Mesenchymal stem cell (in vitro differentiated cells and primary cell): ENCODE measurements at regions not wholly inside any gene's neighbourhood (a gene's known extent, or its start where the extent isn't known, plus 50 kb on each side); places are given as distances from the start of the nearest gene placed in this dataset.

Experiments used
- DNase-seq: peaks from one replicate; pipeline ENCODE4 v3.0.0-alpha.2; 2013
- H2AFZ ChIP-seq: one replicate; pipeline ENCODE4 v1.6.1; 2013; ENCODE audit warnings: low read depth, mild to moderate bottlenecking, control low read depth, inconsistent platforms, low read length, moderate library complexity
- H2AK5ac ChIP-seq: 2 replicates; pipeline ENCODE4 v1.6.1; 2013; ENCODE audit warnings: low read length, moderate library complexity, mild to moderate bottlenecking, inconsistent platforms; ENCODE audit not compliant: severe bottlenecking
- H2BK120ac ChIP-seq: one replicate; pipeline ENCODE4 v1.6.1; 2013; ENCODE audit warnings: low read depth, mild to moderate bottlenecking, inconsistent platforms, low read length, moderate library complexity
- H2BK12ac ChIP-seq, 2 experiments: one replicate each; pipeline ENCODE4 v1.6.1; 2013; ENCODE audit warnings: inconsistent platforms in 2 of 2, low read length in 2 of 2, mild to moderate bottlenecking in 2 of 2, moderate library complexity in 2 of 2, control low read depth in 1 of 2
- H2BK15ac ChIP-seq: one replicate; pipeline ENCODE4 v1.6.1; 2013; ENCODE audit warnings: mild to moderate bottlenecking, low read depth, inconsistent platforms; ENCODE audit not compliant: poor library complexity, severe bottlenecking
- H2BK5ac ChIP-seq: 2 replicates; pipeline ENCODE4 v1.6.1; 2013; ENCODE audit warnings: low read depth, mild to moderate bottlenecking, low read length, control low read depth, inconsistent platforms; ENCODE audit not compliant: poor library complexity, severe bottlenecking
- H3K14ac ChIP-seq, 2 experiments: one replicate each; pipeline ENCODE4 v1.6.1; 2013; ENCODE audit warnings: inconsistent platforms in 2 of 2, low read length in 2 of 2, control low read depth in 1 of 2, mild to moderate bottlenecking in 1 of 2, moderate library complexity in 1 of 2
- H3K18ac ChIP-seq, 2 experiments: one replicate each; pipeline ENCODE4 v1.6.1; 2013; ENCODE audit warnings: inconsistent platforms in 2 of 2, low read length in 2 of 2, control low read depth in 1 of 2, low read depth in 1 of 2, mild to moderate bottlenecking in 1 of 2
- H3K23ac ChIP-seq, 2 experiments: one replicate each; pipeline ENCODE4 v1.6.1; 2013; ENCODE audit warnings: inconsistent platforms in 2 of 2, low read length in 2 of 2, mild to moderate bottlenecking in 2 of 2, moderate library complexity in 2 of 2, control low read depth in 1 of 2
- H3K27ac ChIP-seq: 2 replicates; pipeline ENCODE4 v1.5.1; 2013; ENCODE audit warnings: mild to moderate bottlenecking, moderate library complexity, low read length, control low read depth, inconsistent platforms; ENCODE audit not compliant: poor library complexity, severe bottlenecking
- H3K27me3 ChIP-seq, 2 experiments: 2 replicates each; pipeline versions ENCODE4 v1.6.1 to v1.7.0; 2013; ENCODE audit warnings: low read length in 2 of 2, mild to moderate bottlenecking in 2 of 2, moderate library complexity in 2 of 2, control low read depth in 1 of 2, inconsistent platforms in 1 of 2; ENCODE audit not compliant: control insufficient read depth in 1 of 2, insufficient read depth in 1 of 2
- H3K36me3 ChIP-seq, 2 experiments: 2 replicates each; pipeline versions ENCODE4 v1.6.1 to v1.7.0; 2013; ENCODE audit warnings: low read length in 2 of 2, control low read depth in 1 of 2, inconsistent platforms in 1 of 2, low read depth in 1 of 2, mild to moderate bottlenecking in 1 of 2; ENCODE audit not compliant: insufficient read depth in 2 of 2, control insufficient read depth in 1 of 2
- H3K4ac ChIP-seq, 2 experiments: one replicate each; pipeline ENCODE4 v1.6.1; 2013; ENCODE audit warnings: inconsistent platforms in 2 of 2, low read length in 2 of 2, mild to moderate bottlenecking in 2 of 2, moderate library complexity in 2 of 2, control low read depth in 1 of 2, low read depth in 1 of 2
- H3K4me1 ChIP-seq: 2 replicates; pipeline ENCODE4 v1.6.1; 2013; ENCODE audit warnings: low read depth, low read length, control low read depth; ENCODE audit not compliant: control insufficient read depth, insufficient read depth
- H3K4me2 ChIP-seq: 2 replicates; pipeline ENCODE4 v1.6.1; 2013; ENCODE audit warnings: low read length, mild to moderate bottlenecking, inconsistent platforms; ENCODE audit not compliant: poor library complexity, severe bottlenecking
- H3K4me3 ChIP-seq, 2 experiments: 2 replicates each; pipeline versions ENCODE4 v1.5.1 to v1.7.0; 2013; ENCODE audit warnings: low read length in 2 of 2, mild to moderate bottlenecking in 2 of 2, control low read depth in 1 of 2, low read depth in 1 of 2; ENCODE audit not compliant: insufficient read depth in 1 of 2
- H3K79me1 ChIP-seq: replicated peaks from 2 replicates; pipeline ENCODE4 v1.6.1; 2013; ENCODE audit warnings: mild to moderate bottlenecking, control low read depth, low read length, inconsistent platforms; ENCODE audit not compliant: poor library complexity, severe bottlenecking
- H3K9ac ChIP-seq: 2 replicates; pipeline ENCODE4 v1.7.0; 2013; ENCODE audit warnings: mild to moderate bottlenecking, low read length, moderate library complexity
- H3K9me3 ChIP-seq: 2 replicates; pipeline ENCODE4 v1.7.0; 2013; ENCODE audit warnings: mild to moderate bottlenecking, low read length; ENCODE audit not compliant: control insufficient read depth
- H4K8ac ChIP-seq: one replicate; pipeline ENCODE4 v1.6.1; 2013; ENCODE audit warnings: inconsistent platforms, mild to moderate bottlenecking, low read length, moderate library complexity
- H4K91ac ChIP-seq: one replicate; pipeline ENCODE4 v1.6.1; 2013; ENCODE audit warnings: mild to moderate bottlenecking, low read length, inconsistent platforms
- WGBS: methylation state at CpG from one replicate; pipeline ENCODE4 v1.1.7; 2013; ENCODE audit warnings: mixed read lengths; 5-methylcytosine and 5-hydroxymethylcytosine counted together

DNA sequence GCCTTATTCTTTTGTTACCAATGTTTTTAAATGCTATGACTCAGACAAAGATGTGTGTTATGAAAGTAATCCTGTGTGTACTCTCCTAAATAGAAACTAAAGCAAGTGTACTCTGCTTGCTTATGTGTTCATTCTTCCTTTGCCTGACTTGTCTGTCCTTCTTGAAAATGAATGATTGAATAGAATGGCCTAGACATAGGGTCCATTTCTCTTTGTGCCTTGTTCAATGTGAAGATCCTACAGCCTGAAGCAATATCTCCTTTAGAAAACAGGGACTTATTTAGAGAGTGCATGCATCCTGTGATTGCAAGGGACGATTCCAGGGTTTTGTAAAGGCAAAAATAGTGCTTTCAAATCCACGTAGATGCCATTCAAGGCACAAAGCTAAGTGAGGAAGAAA lies 343.6 kb upstream of the TACR3 start:
- DNase-seq: no peak
- Histone ChIP-seq H3K9me3 (no peaks in the 10 kb centered on the region), H3K14ac (no peak overlapping the region), H3K23ac (no peak overlapping the region), H3K18ac (no peak overlapping the region), H2AK5ac (no peak overlapping the region), H3K36me3 (no peaks in the 10 kb centered on the region), H3K4ac (no peak overlapping the region), H2BK12ac (no peak overlapping the region), H2BK15ac (no peak overlapping the region), H3K9ac (no peak overlapping the region), H2BK120ac (no peak overlapping the region), H3K27ac (no peak overlapping the region), H4K8ac (no peak overlapping the region), H3K4me3 (no peak overlapping the region), H3K4me2 (no peak overlapping the region), H3K27me3 (no peaks in the 10 kb centered on the region), H3K79me1 (no peaks in the 10 kb centered on the region), H3K4me1 (no peaks in the 10 kb centered on the region), H2BK5ac (no peak overlapping the region), H2AFZ (no peak overlapping the region), H4K91ac (no peak overlapping the region)
- WGBS: 60% methylated on average over 2 of the region's 2 CpGs

DNA sequence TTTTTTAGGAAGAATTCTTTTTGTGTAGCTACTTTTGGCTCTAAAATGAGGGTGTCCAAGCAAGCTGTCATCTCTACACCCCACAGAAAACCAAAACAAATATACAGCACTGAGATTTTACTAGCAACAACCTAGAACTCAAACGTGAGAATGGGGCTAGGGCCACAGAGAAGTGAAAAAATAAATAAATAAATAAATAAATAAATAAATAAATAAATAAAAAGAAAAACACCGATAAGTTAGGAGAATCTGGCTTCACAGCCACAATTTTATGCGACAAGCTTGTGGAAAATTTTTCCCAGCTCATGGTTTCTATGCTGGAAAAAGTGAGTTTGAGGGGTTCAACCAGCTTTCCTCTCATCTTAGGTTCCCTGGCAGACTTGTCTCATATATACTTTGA lies 324.6 kb upstream of the TACR3 start:
- Histone ChIP-seq H3K4me3 (no peak overlapping the region), H2BK5ac (no peak overlapping the region), H2AK5ac (no peak overlapping the region), H3K9me3 (peaks cover 10% of the 10 kb centered on the region), H3K27ac (no peak overlapping the region), H3K9ac (no peak overlapping the region), H3K4me1 (no peaks in the 10 kb centered on the region), H3K27me3 (no peaks in the 10 kb centered on the region), H2BK120ac (no peak overlapping the region), H2AFZ (no peak overlapping the region), H3K23ac (no peak overlapping the region), H2BK12ac (no peak overlapping the region), H3K18ac (no peak overlapping the region), H4K91ac (no peak overlapping the region), H2BK15ac (no peak overlapping the region), H3K14ac (no peak overlapping the region), H4K8ac (no peak overlapping the region), H3K79me1 (no peaks in the 10 kb centered on the region), H3K36me3 (no peaks in the 10 kb centered on the region), H3K4me2 (no peak overlapping the region), H3K4ac (no peak overlapping the region)
- 90% methylated on average over 2 of the region's 3 CpGs for WGBS
- no peak for DNase-seq

DNA sequence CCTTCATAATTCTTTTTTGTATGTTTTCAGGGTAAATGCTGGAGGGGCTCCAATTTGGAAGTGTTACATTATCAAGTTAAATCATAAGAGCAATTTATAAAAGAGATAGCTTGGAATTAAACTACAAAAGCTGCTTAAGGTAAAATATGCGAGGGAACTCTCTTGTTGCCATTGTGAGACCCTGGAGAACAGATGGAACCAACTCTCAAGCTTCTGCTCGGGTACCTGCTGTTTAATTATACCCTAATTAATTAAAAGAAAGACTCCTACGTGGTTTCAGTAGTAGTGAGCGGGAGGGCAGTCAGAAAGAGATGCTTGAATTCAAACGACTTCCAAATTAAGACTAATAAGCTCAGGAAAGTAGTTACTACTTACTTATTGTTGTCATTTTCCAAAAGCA lies 313.1 kb upstream of the TACR3 start:
- Histone ChIP-seq H2AK5ac (no peak overlapping the region), H3K4me3 (no peak overlapping the region), H3K27ac (no peak overlapping the region), H3K4ac (no peak overlapping the region), H3K79me1 (no peaks in the 10 kb centered on the region), H3K4me1 (no peaks in the 10 kb centered on the region), H2BK12ac (no peak overlapping the region), H3K9me3 (no peaks in the 10 kb centered on the region), H3K4me2 (no peak overlapping the region), H3K14ac (no peak overlapping the region), H2BK15ac (no peak overlapping the region), H4K8ac (no peak overlapping the region), H2BK120ac (no peak overlapping the region), H4K91ac (no peak overlapping the region), H3K27me3 (no peaks in the 10 kb centered on the region), H3K9ac (no peak overlapping the region), H3K18ac (no peak overlapping the region), H2AFZ (no peak overlapping the region), H3K23ac (no peak overlapping the region), H3K36me3 (no peaks in the 10 kb centered on the region), H2BK5ac (no peak overlapping the region)
- no peak for DNase-seq
- WGBS: 65% methylated on average over 4 of the region's 5 CpGs

DNA sequence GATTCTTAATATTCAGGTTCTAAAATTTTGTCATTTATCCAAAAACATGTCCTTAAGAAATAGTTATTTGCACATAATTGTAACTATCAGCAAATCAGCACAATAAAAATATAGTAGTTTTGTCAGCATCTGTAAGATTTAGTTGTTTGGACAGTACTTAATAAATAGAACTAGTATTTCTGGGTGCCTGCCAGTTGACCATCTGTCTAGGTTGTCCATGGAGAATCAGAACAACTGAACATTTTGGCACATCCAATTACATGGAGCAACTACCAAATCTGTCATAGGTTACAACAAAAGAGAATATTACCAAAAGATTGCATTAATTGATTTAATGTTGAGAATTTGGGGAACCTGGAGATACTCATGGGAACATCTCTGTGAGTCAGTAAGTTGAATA lies 305.5 kb upstream of the TACR3 start:
- H2BK120ac ChIP-seq: no peak overlapping the region
- no peaks in the 10 kb centered on the region for H3K9me3 ChIP-seq
- no peak overlapping the region for H2BK12ac ChIP-seq
- H3K4me1 ChIP-seq: no peaks in the 10 kb centered on the region
- H2BK5ac ChIP-seq: no peak overlapping the region
- no peak overlapping the region for H2AK5ac ChIP-seq
- H3K27me3 ChIP-seq: no peaks in the 10 kb centered on the region
- no peak overlapping the region for H4K8ac ChIP-seq
- no peaks in the 10 kb centered on the region for H3K79me1 ChIP-seq
- H3K27ac ChIP-seq: no peak overlapping the region
- no peak overlapping the region for H3K4me3 ChIP-seq
- H2BK15ac ChIP-seq: no peak overlapping the region
- no peak for DNase-seq
- no peak overlapping the region for H3K4me2 ChIP-seq
- H3K9ac ChIP-seq: no peak overlapping the region
- H2AFZ ChIP-seq: no peak overlapping the region
- no peaks in the 10 kb centered on the region for H3K36me3 ChIP-seq
- no peak overlapping the region for H3K23ac ChIP-seq
- H3K4ac ChIP-seq: no peak overlapping the region
- H3K18ac ChIP-seq: no peak overlapping the region
- H4K91ac ChIP-seq: no peak overlapping the region
- no peak overlapping the region for H3K14ac ChIP-seq
